H9 (cell line): ENCODE measurements at regions not wholly inside any gene's neighbourhood (a gene's known extent, or its start where the extent isn't known, plus 50 kb on each side); places are given as distances from the start of the nearest gene placed in this dataset.
"Not testable (repeated sequence)": the region's sequence is repeated elsewhere in the genome, so short reads cannot be mapped to it uniquely, and the experiment has no call there.

Source experiments
- DNase-seq: peaks from one replicate; pipeline ENCODE4 v3.0.0-alpha.2; 2017
- H2AFZ ChIP-seq: one replicate; pipeline ENCODE4 v1.6.1; 2013; ENCODE audit warnings: mild to moderate bottlenecking, low read length, control low read depth, moderate library complexity
- H2AK5ac ChIP-seq: 2 replicates; pipeline ENCODE4 v1.6.1; 2013; ENCODE audit warnings: low read length, control low read depth, mixed read lengths; ENCODE audit not compliant: insufficient read length
- H2BK120ac ChIP-seq: one replicate; pipeline ENCODE4 v1.6.1; 2013; ENCODE audit warnings: low read depth, mild to moderate bottlenecking, low read length, control low read depth, inconsistent platforms; ENCODE audit not compliant: poor library complexity, severe bottlenecking
- H2BK12ac ChIP-seq: 2 replicates; pipeline ENCODE4 v1.6.1; 2013; ENCODE audit warnings: low read length, control low read depth, mixed read lengths, low read depth; ENCODE audit not compliant: insufficient read length
- H2BK15ac ChIP-seq: 2 replicates; pipeline ENCODE4 v1.6.1; 2013; ENCODE audit warnings: low read depth, low read length, control low read depth
- H2BK20ac ChIP-seq: one replicate; pipeline ENCODE4 v1.6.1; 2013; ENCODE audit warnings: low read depth, mild to moderate bottlenecking, low read length, control low read depth, inconsistent platforms; ENCODE audit not compliant: poor library complexity, severe bottlenecking
- H2BK5ac ChIP-seq: 2 replicates; pipeline ENCODE4 v1.6.1; 2013; ENCODE audit warnings: low read length, control low read depth, mixed read lengths; ENCODE audit not compliant: insufficient read length
- H3K14ac ChIP-seq: 2 replicates; pipeline ENCODE4 v1.6.1; 2013; ENCODE audit warnings: low read length, control low read depth; ENCODE audit not compliant: insufficient read depth
- H3K18ac ChIP-seq: 2 replicates; pipeline ENCODE4 v1.6.1; 2013; ENCODE audit warnings: low read depth, mild to moderate bottlenecking, mixed read lengths, low read length, control low read depth; ENCODE audit not compliant: insufficient read length
- H3K23ac ChIP-seq: 2 replicates; pipeline ENCODE4 v1.6.1; 2013; ENCODE audit warnings: low read length, control low read depth, mixed read lengths, low read depth; ENCODE audit not compliant: insufficient read length
- H3K23me2 ChIP-seq: 2 replicates; pipeline ENCODE4 v1.6.1; 2013; ENCODE audit warnings: low read depth, mild to moderate bottlenecking, mixed read lengths, low read length, control low read depth; ENCODE audit not compliant: insufficient read length, poor library complexity, severe bottlenecking
- H3K27ac ChIP-seq: 2 replicates; pipeline ENCODE4 v1.5.1; 2013; ENCODE audit warnings: low read length, control low read depth, mixed read lengths, low read depth; ENCODE audit not compliant: insufficient read length
- H3K27me3 ChIP-seq: 2 replicates; pipeline ENCODE4 v1.6.1; 2013; ENCODE audit warnings: low read length, control low read depth, inconsistent platforms; ENCODE audit not compliant: insufficient read depth
- H3K4ac ChIP-seq: 2 replicates; pipeline ENCODE4 v1.6.1; 2013; ENCODE audit warnings: low read depth, mild to moderate bottlenecking, control low read depth, inconsistent platforms, low read length, moderate library complexity
- H3K4me1 ChIP-seq: 2 replicates; pipeline ENCODE4 v1.6.1; 2013; ENCODE audit warnings: low read length, control low read depth, inconsistent platforms; ENCODE audit not compliant: insufficient read depth
- H3K4me2 ChIP-seq: 2 replicates; pipeline ENCODE4 v1.6.1; 2013; ENCODE audit warnings: low read length, control low read depth, mixed read lengths; ENCODE audit not compliant: insufficient read length, insufficient read depth
- H3K56ac ChIP-seq: 2 replicates; pipeline ENCODE4 v1.6.1; 2013; ENCODE audit warnings: low read depth, mild to moderate bottlenecking, mixed read lengths, low read length, control low read depth; ENCODE audit not compliant: insufficient read length
- H3K79me1 ChIP-seq: 2 replicates; pipeline ENCODE4 v1.6.1; 2013; ENCODE audit warnings: low read depth, mild to moderate bottlenecking, moderate library complexity, low read length, control low read depth, inconsistent platforms; ENCODE audit not compliant: insufficient read depth, poor library complexity, severe bottlenecking
- H3K79me2 ChIP-seq: 2 replicates; pipeline ENCODE4 v1.6.1; 2013; ENCODE audit warnings: low read length, control low read depth, inconsistent platforms; ENCODE audit not compliant: insufficient read depth
- H3K9ac ChIP-seq: 2 replicates; pipeline ENCODE4 v1.6.1; 2013; ENCODE audit warnings: low read length, control low read depth, mixed read lengths; ENCODE audit not compliant: insufficient read length; ENCODE audit errors: extremely low read depth
- H3K9me3 ChIP-seq: one replicate; pipeline ENCODE4 v1.6.1; 2013; ENCODE audit warnings: low read depth, low read length, inconsistent platforms; ENCODE audit not compliant: control insufficient read depth
- H3T11ph ChIP-seq: one replicate; pipeline ENCODE4 v1.6.1; 2013; ENCODE audit warnings: mild to moderate bottlenecking, low read length, control low read depth, inconsistent platforms
- H4K20me1 ChIP-seq: one replicate; pipeline ENCODE4 v1.6.1; 2013; ENCODE audit not compliant: control insufficient read depth, insufficient read length, insufficient read depth
- H4K5ac ChIP-seq: 2 replicates; pipeline ENCODE4 v1.6.1; 2013; ENCODE audit warnings: low read depth, mild to moderate bottlenecking, mixed read lengths, low read length, control low read depth; ENCODE audit not compliant: insufficient read length
- H4K8ac ChIP-seq: replicated peaks from 2 replicates; pipeline ENCODE4 v1.6.1; 2013; ENCODE audit warnings: low read length, control low read depth, mixed read lengths, low read depth; ENCODE audit not compliant: insufficient read length
- H4K91ac ChIP-seq: 2 replicates; pipeline ENCODE4 v1.6.1; 2013; ENCODE audit warnings: low read depth, mild to moderate bottlenecking, moderate library complexity, mixed read lengths, low read length, control low read depth; ENCODE audit not compliant: insufficient read length
- H3K27ac Mint-ChIP-seq, 3 experiments: 2 replicates in 2 of 3; 3 replicates in 1 of 3; pipeline ENCODE4 v1.8.0; 2020 to 2021; ENCODE audit warnings: mixed read lengths in 3 of 3, mild to moderate bottlenecking in 1 of 3, moderate library complexity in 1 of 3
- H3K27me3 Mint-ChIP-seq: 2 replicates; pipeline ENCODE4 v1.8.0; 2021; ENCODE audit warnings: low read depth, mild to moderate bottlenecking, moderate library complexity, mixed read lengths
- H3K36me3 Mint-ChIP-seq, 3 experiments: 2 replicates in 2 of 3; 3 replicates in 1 of 3; pipeline ENCODE4 v1.8.0; 2020 to 2021; ENCODE audit warnings: low read depth in 3 of 3, mixed read lengths in 3 of 3; ENCODE audit not compliant: insufficient read depth in 1 of 3
- H3K4me1 Mint-ChIP-seq, 2 experiments: 2 replicates each; pipeline ENCODE4 v1.8.0; 2020; ENCODE audit warnings: mixed read lengths in 2 of 2
- H3K4me3 Mint-ChIP-seq, 2 experiments: 2 replicates in 1 of 2; 3 replicates in 1 of 2; pipeline ENCODE4 v1.8.0; 2020 to 2021; ENCODE audit warnings: mild to moderate bottlenecking in 2 of 2, mixed read lengths in 2 of 2, moderate library complexity in 1 of 2
- H3K9me3 Mint-ChIP-seq, 2 experiments: 2 replicates in 1 of 2; 3 replicates in 1 of 2; pipeline ENCODE4 v1.8.0; 2020; ENCODE audit warnings: mild to moderate bottlenecking in 2 of 2, mixed read lengths in 2 of 2, moderate library complexity in 1 of 2
- CTCF ChIP-seq: fragments of 200-600 bp; sonication (generic); conservative IDR thresholded peaks from 3 replicates; pipeline ENCODE4 v1.8.0; 2021; ENCODE audit warnings: antibody characterized with exemption, mild to moderate bottlenecking
- WGBS: extraction: QIAGEN DNeasy Blood & Tissue Kit; methylation state at CpG from one replicate; pipeline ENCODE4 v1.1.7; 2013; ENCODE audit warnings: missing lambda C conversion rate, low lambda C conversion rate, mixed read lengths; ENCODE audit not compliant: insufficient read length; ENCODE audit errors: extremely low coverage; 5-methylcytosine and 5-hydroxymethylcytosine counted together

GRCh38 chr10:23585666-23586065, 146.8 kb downstream of the OTUD1 start:
- H2BK5ac ChIP-seq: no peak overlapping the region
- H3K27ac Mint-ChIP-seq: no peak overlapping the region
- no peaks in the 10 kb centered on the region for H3K27me3 ChIP-seq
- H3K9ac ChIP-seq: no peak overlapping the region
- no peaks in the 10 kb centered on the region for H3K9me3 ChIP-seq
- H4K91ac ChIP-seq: no peak overlapping the region
- H2AK5ac ChIP-seq: no peak overlapping the region
- H4K5ac ChIP-seq: no peak overlapping the region
- H2BK120ac ChIP-seq: no peak overlapping the region
- no peaks in the 10 kb centered on the region for H4K20me1 ChIP-seq
- no peak overlapping the region for H2BK20ac ChIP-seq
- H3K27ac ChIP-seq: no peak overlapping the region
- H3K79me1 ChIP-seq: no peaks in the 10 kb centered on the region
- H3K18ac ChIP-seq: no peak overlapping the region
- H3K4me2 ChIP-seq: no peak overlapping the region
- no peak overlapping the region for H3K56ac ChIP-seq
- no peaks in the 10 kb centered on the region; a peak in 1 of 7 replicates for H3K36me3 Mint-ChIP-seq
- H4K8ac ChIP-seq: no peak overlapping the region
- H2BK15ac ChIP-seq: no peak overlapping the region
- no CpG with 5 or more reads among the region's 2 CpGs for WGBS
- no peak overlapping the region for H2BK12ac ChIP-seq
- no peak overlapping the region for H3T11ph ChIP-seq
- peaks cover 13 to 18% of the 10 kb centered on the region in 2 experiments; a peak in 4 of 5 replicates for H3K9me3 Mint-ChIP-seq
- no peak for DNase-seq
- H3K23ac ChIP-seq: no peak overlapping the region
- no peak overlapping the region for H3K4ac ChIP-seq
- no peak overlapping the region for H3K4me3 Mint-ChIP-seq
- H3K23me2 ChIP-seq: no peaks in the 10 kb centered on the region
- no peak for TF ChIP-seq CTCF
- no peaks in the 10 kb centered on the region for H3K4me1 Mint-ChIP-seq
- H3K4me1 ChIP-seq: no peaks in the 10 kb centered on the region
- no peaks in the 10 kb centered on the region for H3K79me2 ChIP-seq
- H3K14ac ChIP-seq: no peak overlapping the region
- H3K27me3 Mint-ChIP-seq: peaks cover 5% of the 10 kb centered on the region; the same call in 1 of the 2 replicates
- H2AFZ ChIP-seq: no peak overlapping the region

- H2AFZ ChIP-seq, H3K9me3 ChIP-seq, H4K91ac ChIP-seq, H3K23ac ChIP-seq, H2BK20ac ChIP-seq, H4K5ac ChIP-seq, H3K27me3 ChIP-seq, H2BK12ac ChIP-seq, H2AK5ac ChIP-seq, H3K27me3 Mint-ChIP-seq, H3K4me1 ChIP-seq, H3K18ac ChIP-seq, H3K79me1 ChIP-seq, H3T11ph ChIP-seq, H2BK15ac ChIP-seq, H3K4ac ChIP-seq, H4K20me1 ChIP-seq, DNase-seq, H3K9ac ChIP-seq, H3K4me2 ChIP-seq, H3K79me2 ChIP-seq, H2BK120ac ChIP-seq, H4K8ac ChIP-seq, H3K27ac Mint-ChIP-seq, H3K27ac ChIP-seq, H3K14ac ChIP-seq, H3K4me1 Mint-ChIP-seq, H3K23me2 ChIP-seq, H3K4me3 Mint-ChIP-seq, H3K56ac ChIP-seq, H2BK5ac ChIP-seq: not testable (repeated sequence)
- WGBS: no CpG with 5 or more reads among the region's 10 CpGs
- Mint-ChIP-seq H3K9me3 (peaks cover 71% of the 10 kb centered on the region in 2 experiments), H3K36me3 (peaks cover 15 to 34% (median 32%) of the 10 kb centered on the region in 3 experiments)
Measured at GRCh38 chr10:23595278-23595677, 156.4 kb downstream of the OTUD1 start.
